HUES48 (cell line): ENCODE measurements at regions not wholly inside any gene's neighbourhood (a gene's known extent, or its start where the extent isn't known, plus 50 kb on each side); places are given as distances from the start of the nearest gene placed in this dataset.

Experiments
- H3K27ac ChIP-seq: one replicate; pipeline ENCODE4 v1.7.0; 2013; ENCODE audit warnings: low read depth, low read length, inconsistent platforms
- H3K27me3 ChIP-seq: 2 replicates; pipeline ENCODE4 v1.6.1; 2013; ENCODE audit warnings: mild to moderate bottlenecking, low read length; ENCODE audit not compliant: control insufficient read depth, insufficient read depth
- H3K36me3 ChIP-seq: 2 replicates; pipeline ENCODE4 v1.6.1; 2013; ENCODE audit warnings: low read length; ENCODE audit not compliant: control insufficient read depth, insufficient read depth
- H3K4me1 ChIP-seq: 2 replicates; pipeline ENCODE4 v1.6.1; 2013; ENCODE audit warnings: mild to moderate bottlenecking, low read length; ENCODE audit not compliant: control insufficient read depth, insufficient read depth
- H3K4me3 ChIP-seq: 2 replicates; pipeline ENCODE4 v1.5.1; 2013; ENCODE audit warnings: mild to moderate bottlenecking, low read depth, low read length
- H3K9ac ChIP-seq: 2 replicates; pipeline ENCODE4 v1.6.1; 2013; ENCODE audit warnings: mild to moderate bottlenecking, low read depth, low read length, moderate library complexity
- H3K9me3 ChIP-seq: 2 replicates; pipeline ENCODE4 v1.6.1; 2013; ENCODE audit warnings: low read length; ENCODE audit not compliant: control insufficient read depth, insufficient read depth

DNA sequence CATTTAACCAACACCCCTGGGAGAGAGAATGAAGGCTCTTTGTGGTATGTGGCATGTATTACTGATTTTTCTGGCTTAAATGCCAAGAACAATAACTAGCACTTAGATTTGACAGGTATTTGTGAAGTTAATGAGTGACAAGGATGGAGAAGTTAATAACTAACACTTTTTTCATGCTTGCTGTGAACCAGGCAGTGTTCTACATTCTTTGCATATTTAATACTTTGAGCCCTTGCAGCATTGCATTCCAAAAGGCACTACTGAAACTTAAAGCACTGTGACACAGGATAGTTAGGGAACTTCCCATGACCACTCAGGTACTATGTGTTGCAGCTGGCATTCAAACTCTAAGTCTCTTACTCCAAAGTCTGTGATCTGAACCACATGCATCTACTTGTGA, 650.6 kb downstream of the ZPLD1 start:
- no peaks in the 10 kb centered on the region for H3K36me3 ChIP-seq
- H3K27ac ChIP-seq = no peak overlapping the region
- H3K4me1 ChIP-seq = no peaks in the 10 kb centered on the region
- no peaks in the 10 kb centered on the region for H3K27me3 ChIP-seq
- no peaks in the 10 kb centered on the region for H3K9me3 ChIP-seq
- H3K4me3 ChIP-seq = no peak overlapping the region
- H3K9ac ChIP-seq = no peak overlapping the region

DNA sequence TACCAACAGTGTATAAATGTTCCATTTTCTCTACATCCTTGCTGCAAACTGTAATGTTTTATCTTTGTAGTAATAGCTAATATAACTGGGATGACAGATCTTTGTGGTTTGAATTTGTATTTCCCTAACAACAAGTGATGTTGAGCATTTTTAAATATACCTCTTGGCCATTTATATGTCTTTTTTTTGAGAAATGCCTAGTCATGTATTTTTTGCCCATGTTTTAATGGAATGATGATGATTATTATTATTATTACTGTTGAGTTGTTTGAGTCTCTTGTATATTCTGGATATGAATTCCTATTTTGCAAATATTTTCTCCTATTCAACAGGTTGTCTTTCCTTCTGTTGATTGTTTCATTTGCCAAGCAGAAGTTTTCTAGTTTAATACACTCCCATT, 654.9 kb downstream of the ZPLD1 start:
- H3K9me3 ChIP-seq = no peaks in the 10 kb centered on the region; the same call in 1 of the 2 replicates
- no peaks in the 10 kb centered on the region for H3K4me1 ChIP-seq
- no peak overlapping the region for H3K9ac ChIP-seq
- no peaks in the 10 kb centered on the region for H3K27me3 ChIP-seq
- no peak overlapping the region for H3K4me3 ChIP-seq
- H3K27ac ChIP-seq = no peak overlapping the region
- no peaks in the 10 kb centered on the region for H3K36me3 ChIP-seq

- no peak overlapping the region for H3K4me3 ChIP-seq
- no peaks in the 10 kb centered on the region for H3K27me3 ChIP-seq
- no peak overlapping the region for H3K27ac ChIP-seq
- H3K9me3 ChIP-seq = no peaks in the 10 kb centered on the region
- H3K4me1 ChIP-seq = no peaks in the 10 kb centered on the region
- H3K36me3 ChIP-seq = no peaks in the 10 kb centered on the region
- H3K9ac ChIP-seq = no peak overlapping the region
These were observed 670.4 kb downstream of the ZPLD1 start for GRCh38 chr3:103105206-103105605.

GRCh38 chr3:103112273-103112672, 677.5 kb downstream of the ZPLD1 start:
- Histone ChIP-seq H3K36me3 (no peaks in the 10 kb centered on the region), H3K27ac (no peak overlapping the region), H3K4me1 (peaks cover 9% of the 10 kb centered on the region), H3K9ac (no peak overlapping the region), H3K27me3 (no peaks in the 10 kb centered on the region), H3K9me3 (no peaks in the 10 kb centered on the region), H3K4me3 (no peak overlapping the region)

- Histone ChIP-seq H3K27me3 (no peaks in the 10 kb centered on the region), H3K9me3 (no peaks in the 10 kb centered on the region), H3K9ac (no peak overlapping the region), H3K36me3 (no peaks in the 10 kb centered on the region), H3K4me1 (no peaks in the 10 kb centered on the region), H3K27ac (no peak overlapping the region), H3K4me3 (no peak overlapping the region)
These were observed 691.3 kb downstream of the ZPLD1 start for GRCh38 chr3:103126115-103126514.

DNA sequence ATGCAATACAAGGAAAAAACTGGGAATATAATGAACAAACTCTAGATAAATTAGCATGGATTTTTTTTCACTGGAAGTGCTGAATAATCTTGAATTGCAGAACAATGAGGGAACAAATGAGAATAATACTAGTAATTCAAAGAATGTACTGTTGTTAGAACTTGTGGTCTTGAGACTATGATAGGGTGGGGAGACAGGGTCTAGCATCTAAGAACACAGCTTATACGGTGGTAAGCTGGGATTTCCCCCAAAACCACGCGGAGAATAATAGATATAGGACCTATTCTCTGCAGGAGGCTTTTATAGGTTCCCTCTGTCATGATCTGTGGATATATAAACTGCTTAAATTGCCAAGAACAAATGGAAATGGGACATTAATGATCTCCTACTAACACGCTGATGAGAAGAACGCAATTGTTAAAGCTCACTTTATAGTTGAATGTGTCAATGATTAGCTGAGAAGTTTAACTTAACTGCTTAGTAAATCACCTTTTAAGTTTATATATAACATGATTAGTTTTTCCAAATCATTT, 692.3 kb downstream of the ZPLD1 start:
- no peaks in the 10 kb centered on the region for H3K9me3 ChIP-seq

GRCh38 chr3:103127737-103128136, 692.9 kb downstream of the ZPLD1 start:
- Histone ChIP-seq H3K9me3 (no peaks in the 10 kb centered on the region), H3K9ac (no peak overlapping the region), H3K36me3 (no peaks in the 10 kb centered on the region), H3K4me3 (no peak overlapping the region), H3K27ac (no peak overlapping the region), H3K27me3 (no peaks in the 10 kb centered on the region), H3K4me1 (no peaks in the 10 kb centered on the region)

More for the DNA sequence above, 692.3 kb downstream of the ZPLD1 start:
- no peaks in the 10 kb centered on the region for H3K4me1 ChIP-seq
- no peak overlapping the region for H3K9ac ChIP-seq
- no peaks in the 10 kb centered on the region for H3K27me3 ChIP-seq
- H3K36me3 ChIP-seq = no peaks in the 10 kb centered on the region
- H3K4me3 ChIP-seq = no peak overlapping the region
- no peak overlapping the region for H3K27ac ChIP-seq

DNA sequence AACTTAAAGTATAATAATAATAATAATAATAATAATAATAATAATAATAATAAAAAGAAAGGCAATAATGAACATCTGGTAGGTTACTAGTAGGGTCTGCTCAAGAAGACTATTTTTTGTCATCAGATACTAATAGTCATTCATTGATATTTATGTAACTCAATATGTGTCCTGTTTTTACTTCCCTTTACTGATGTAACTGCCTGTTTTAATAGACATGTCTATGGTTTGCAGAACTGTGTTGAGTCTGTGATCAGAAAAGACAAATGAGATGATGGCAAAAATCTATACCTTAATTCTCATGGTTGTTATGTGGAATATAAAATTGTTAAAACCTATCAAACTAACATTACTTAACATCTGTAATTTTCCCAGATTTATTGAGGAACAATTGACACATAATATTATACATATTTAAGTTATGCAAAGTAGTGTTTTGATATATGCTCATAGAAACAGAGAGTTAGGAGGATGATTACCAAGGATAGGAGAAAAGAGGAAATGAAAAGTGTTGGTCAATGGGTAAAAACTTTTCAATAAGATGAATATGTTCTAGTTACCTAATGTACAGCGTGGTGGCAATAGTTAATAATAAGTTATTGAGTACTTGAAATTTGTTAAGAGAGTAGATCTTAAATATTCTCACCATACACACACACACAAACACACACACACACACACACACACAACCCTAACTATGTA, 699.4 kb downstream of the ZPLD1 start:
- Histone ChIP-seq H3K27me3 (no peaks in the 10 kb centered on the region), H3K4me3 (no peak overlapping the region), H3K4me1 (peaks cover 8% of the 10 kb centered on the region; the same call in 1 of the 2 replicates), H3K9me3 (no peaks in the 10 kb centered on the region), H3K36me3 (no peaks in the 10 kb centered on the region), H3K9ac (no peak overlapping the region), H3K27ac (no peak overlapping the region)

GRCh38 chr3:103136621-103137020, 701.8 kb downstream of the ZPLD1 start:
- Histone ChIP-seq H3K4me3 (no peak overlapping the region), H3K36me3 (no peaks in the 10 kb centered on the region), H3K27ac (no peak overlapping the region), H3K27me3 (no peaks in the 10 kb centered on the region), H3K4me1 (peaks cover 14% of the 10 kb centered on the region; the same call in 1 of the 2 replicates), H3K9ac (no peak overlapping the region), H3K9me3 (no peaks in the 10 kb centered on the region)

GRCh38 chr3:103137830-103138229, 703.0 kb downstream of the ZPLD1 start:
- no peaks in the 10 kb centered on the region for H3K27me3 ChIP-seq
- no peak overlapping the region for H3K4me3 ChIP-seq
- no peak overlapping the region for H3K27ac ChIP-seq
- no peaks in the 10 kb centered on the region for H3K9me3 ChIP-seq
- peaks cover 14% of the 10 kb centered on the region; the same call in 1 of the 2 replicates for H3K4me1 ChIP-seq
- H3K9ac ChIP-seq = no peak overlapping the region
- H3K36me3 ChIP-seq = no peaks in the 10 kb centered on the region

GRCh38 chr3:103158183-103158582, 723.4 kb downstream of the ZPLD1 start:
- no peak overlapping the region for H3K4me3 ChIP-seq
- H3K27me3 ChIP-seq = no peaks in the 10 kb centered on the region
- H3K27ac ChIP-seq = no peak overlapping the region
- H3K9ac ChIP-seq = no peak overlapping the region
- no peaks in the 10 kb centered on the region for H3K36me3 ChIP-seq
- H3K9me3 ChIP-seq = no peaks in the 10 kb centered on the region
- no peaks in the 10 kb centered on the region for H3K4me1 ChIP-seq
